Fibroblast of peridontal ligament (primary cell): ENCODE measurements at regions not wholly inside any gene's neighbourhood (a gene's known extent, or its start where the extent isn't known, plus 50 kb on each side); places are given as distances from the start of the nearest gene placed in this dataset.

ENCODE experiments used
- DNase-seq: peaks from one replicate; pipeline ENCODE4 v3.0.0-alpha.2; 2010; ENCODE audit errors: extremely low read depth

GRCh38 chr17:77394540-77395295 is 253.9 kb downstream of the SEC14L1 start:
- no peak for DNase-seq

GRCh38 chr17:77395501-77396048 is 254.8 kb downstream of the SEC14L1 start:
- DNase-seq, result no peak

GRCh38 chr17:77396610-77397009 is 255.8 kb downstream of the SEC14L1 start:
- DNase-seq, result peak; percentile 71

- no peak for DNase-seq
These were observed 257.5 kb downstream of the SEC14L1 start for GRCh38 chr17:77398274-77398673.

GRCh38 chr17:77399319-77399957 is 258.7 kb downstream of the SEC14L1 start:
- DNase-seq, result no peak

GRCh38 chr17:77400445-77400870 is 259.7 kb downstream of the SEC14L1 start:
- DNase-seq, result peak; percentile 43

GRCh38 chr17:77402159-77402731 is 261.5 kb downstream of the SEC14L1 start:
- no peak for DNase-seq

GRCh38 chr17:77403854-77404253 is 263.1 kb downstream of the SEC14L1 start:
- DNase-seq, result no peak

GRCh38 chr17:77404812-77405581 is 264.2 kb downstream of the SEC14L1 start:
- no peak for DNase-seq

GRCh38 chr17:77405867-77406732 is 265.3 kb downstream of the SEC14L1 start:
- no peak for DNase-seq

- no peak for DNase-seq
These were observed 266.8 kb downstream of the SEC14L1 start for GRCh38 chr17:77407321-77408277.

- no peak for DNase-seq
These were observed 267.5 kb downstream of the SEC14L1 start for GRCh38 chr17:77408284-77408683.

GRCh38 chr17:77409282-77410161 is 268.8 kb downstream of the SEC14L1 start:
- DNase-seq, result no peak

- no peak for DNase-seq
These were observed 269.7 kb downstream of the SEC14L1 start for GRCh38 chr17:77410470-77410869.

GRCh38 chr17:77414811-77415400 is 274.1 kb downstream of the SEC14L1 start:
- DNase-seq, result no peak

GRCh38 chr17:77416105-77416713 is 275.4 kb downstream of the SEC14L1 start:
- no peak for DNase-seq

GRCh38 chr17:77417575-77417974 is 276.8 kb downstream of the SEC14L1 start:
- no peak for DNase-seq

GRCh38 chr17:77418609-77419008 is 277.8 kb downstream of the SEC14L1 start:
- no peak for DNase-seq
